ENCODE measurements at regions not wholly inside any gene's neighbourhood (a gene's known extent, or its start where the extent isn't known, plus 50 kb on each side); places are given as distances from the start of the nearest gene placed in this dataset.

DNA sequence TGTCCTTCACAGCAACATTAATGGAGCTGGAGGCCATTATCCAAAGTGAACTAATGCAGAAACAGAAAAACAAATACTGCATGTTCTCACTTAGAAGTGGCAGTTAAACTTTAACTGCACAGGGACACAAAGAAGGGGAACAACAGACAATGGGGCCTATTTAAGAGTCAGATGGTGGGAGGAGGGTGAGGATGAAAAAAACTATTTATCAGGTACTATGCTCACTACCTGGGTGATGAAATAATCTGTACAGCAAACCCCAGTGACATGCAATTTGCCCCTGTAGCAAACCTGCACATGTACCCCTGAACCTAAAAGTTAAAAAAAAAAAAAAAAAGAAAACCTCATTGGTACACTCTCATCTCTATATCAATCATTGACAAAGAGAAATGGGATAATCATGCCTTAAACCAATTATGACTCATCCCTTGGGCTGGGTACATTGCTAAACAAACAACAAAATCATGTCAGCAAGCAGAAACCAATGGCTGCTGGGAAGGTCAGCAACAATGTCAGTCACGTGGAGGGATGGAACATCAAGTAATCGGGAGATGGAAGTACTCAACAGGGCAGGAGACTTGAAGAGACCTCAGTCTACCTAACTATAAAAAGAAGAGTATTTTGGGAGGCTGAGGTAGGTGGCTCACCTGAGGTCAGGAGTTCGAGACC lies 479.2 kb downstream of the RMST start:
- no peak for ATAC-seq (replicated peaks)
- no peaks in the 10 kb centered on the region for H3K4me1 Mint-ChIP-seq

GRCh38 chr12:97943359-97943758 lies 480.8 kb downstream of the RMST start:
- H3K27me3 Mint-ChIP-seq, result peaks cover 4% of the 10 kb centered on the region
- peaks cover 7% of the 10 kb centered on the region for H3K9me3 Mint-ChIP-seq
- no peaks in the 10 kb centered on the region for H3K4me1 Mint-ChIP-seq
- no peak for ATAC-seq (replicated peaks)
- H3K27ac Mint-ChIP-seq, result no peak overlapping the region
- no peaks in the 10 kb centered on the region for H3K36me3 Mint-ChIP-seq (ENCODE audit: low read depth)
- no peak overlapping the region for H3K4me3 Mint-ChIP-seq

More for the DNA sequence above, 479.2 kb downstream of the RMST start:
- Mint-ChIP-seq H3K36me3 (ENCODE audit: low read depth) (no peaks in the 10 kb centered on the region), H3K4me3 (no peak overlapping the region), H3K27me3 (peaks cover 1% of the 10 kb centered on the region), H3K27ac (no peak overlapping the region), H3K9me3 (peaks cover 3% of the 10 kb centered on the region)

DNA sequence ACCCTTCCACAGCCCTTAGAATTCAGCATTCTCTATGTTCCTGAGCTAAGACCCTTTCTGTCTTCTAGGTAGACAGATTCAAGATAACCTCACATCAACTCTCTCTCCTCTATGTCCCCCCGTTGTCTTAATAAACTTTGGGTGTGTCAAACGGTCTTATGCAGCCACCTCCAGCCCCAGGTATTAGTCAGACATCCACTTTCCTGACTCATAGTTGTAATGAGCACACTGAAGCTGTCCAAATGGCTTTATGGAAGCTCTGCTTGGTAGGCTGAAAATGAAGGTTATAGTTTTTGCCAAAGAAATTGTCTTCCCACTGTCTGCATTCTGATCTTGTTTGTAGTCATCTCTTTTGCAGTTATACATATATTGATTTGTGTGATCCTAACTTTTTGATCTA lies 482.0 kb downstream of the RMST start:
- Mint-ChIP-seq H3K36me3 (ENCODE audit: low read depth) (no peaks in the 10 kb centered on the region), H3K4me3 (no peak overlapping the region), H3K4me1 (no peaks in the 10 kb centered on the region), H3K27me3 (peaks cover 9% of the 10 kb centered on the region), H3K27ac (no peak overlapping the region), H3K9me3 (peaks cover 11% of the 10 kb centered on the region)
- no peak for ATAC-seq (replicated peaks)

DNA sequence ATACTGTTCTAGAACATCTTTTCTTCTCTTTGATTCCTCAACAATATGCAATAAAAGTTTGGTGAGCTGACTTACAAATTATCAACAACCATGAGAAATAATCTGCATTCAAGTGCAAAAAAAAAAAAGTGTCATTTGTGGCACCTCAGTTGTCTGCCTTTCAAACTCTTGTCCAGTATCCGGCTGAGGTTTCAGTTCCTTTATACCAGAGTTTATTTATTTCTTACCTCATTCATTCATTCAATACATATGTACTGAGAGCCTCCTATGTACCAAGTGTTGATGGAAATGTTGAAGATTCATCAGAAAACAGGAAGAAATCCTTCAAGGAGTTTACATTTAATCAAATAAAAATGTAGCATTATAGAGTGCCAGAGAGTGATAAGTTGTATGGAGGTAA lies 484.1 kb downstream of the RMST start:
- ATAC-seq (replicated peaks), result no peak
- Mint-ChIP-seq H3K4me3 (no peak overlapping the region), H3K4me1 (no peaks in the 10 kb centered on the region), H3K27me3 (peaks cover 16% of the 10 kb centered on the region), H3K36me3 (ENCODE audit: low read depth) (no peaks in the 10 kb centered on the region), H3K9me3 (peaks cover 8% of the 10 kb centered on the region), H3K27ac (no peak overlapping the region)

DNA sequence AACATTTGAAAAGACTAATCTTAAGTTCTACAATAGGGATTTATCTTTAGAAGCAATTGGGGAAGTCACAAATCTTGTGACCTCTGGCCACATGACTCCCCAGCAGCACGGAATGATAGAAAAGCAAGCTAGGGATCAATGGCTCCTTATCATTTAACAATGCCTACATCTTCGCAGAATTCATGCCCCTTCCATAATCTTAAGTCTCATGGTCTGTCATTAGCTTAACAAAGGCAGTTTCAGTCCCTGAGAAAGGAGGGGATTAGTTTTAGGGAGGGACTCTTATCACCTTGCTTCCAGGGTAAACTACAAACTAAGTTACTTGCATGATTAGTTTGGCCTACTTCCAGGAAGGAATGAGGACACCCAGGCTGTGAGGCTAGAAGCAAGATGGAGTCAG lies 486.0 kb downstream of the RMST start:
- Mint-ChIP-seq H3K27me3 (peaks cover 16% of the 10 kb centered on the region), H3K4me3 (no peak overlapping the region), H3K9me3 (peaks cover 8% of the 10 kb centered on the region), H3K27ac (no peak overlapping the region), H3K4me1 (no peaks in the 10 kb centered on the region), H3K36me3 (ENCODE audit: low read depth) (no peaks in the 10 kb centered on the region)
- ATAC-seq (replicated peaks), result no peak

- Mint-ChIP-seq H3K4me3 (no peak overlapping the region), H3K36me3 (ENCODE audit: low read depth) (no peaks in the 10 kb centered on the region), H3K27ac (no peak overlapping the region), H3K9me3 (peaks cover 14% of the 10 kb centered on the region), H3K27me3 (peaks cover 21% of the 10 kb centered on the region), H3K4me1 (no peaks in the 10 kb centered on the region)
- no peak for ATAC-seq (replicated peaks)
These were observed 488.6 kb downstream of the RMST start for GRCh38 chr12:97951239-97951638.

- no peak for ATAC-seq (replicated peaks)
- Mint-ChIP-seq H3K9me3 (peaks cover 19% of the 10 kb centered on the region), H3K36me3 (ENCODE audit: low read depth) (no peaks in the 10 kb centered on the region), H3K27ac (no peak overlapping the region), H3K4me1 (no peaks in the 10 kb centered on the region), H3K27me3 (peaks cover 21% of the 10 kb centered on the region), H3K4me3 (no peak overlapping the region)
These were observed 489.1 kb downstream of the RMST start for GRCh38 chr12:97951717-97952116.

- Mint-ChIP-seq H3K27ac (no peak overlapping the region), H3K9me3 (peaks cover 12% of the 10 kb centered on the region), H3K27me3 (peaks cover 5% of the 10 kb centered on the region), H3K4me1 (no peaks in the 10 kb centered on the region), H3K4me3 (no peak overlapping the region), H3K36me3 (ENCODE audit: low read depth) (no peaks in the 10 kb centered on the region)
- ATAC-seq (replicated peaks), result no peak
These were observed 494.5 kb downstream of the RMST start for GRCh38 chr12:97957109-97957508.

GRCh38 chr12:97960225-97960624 lies 497.6 kb downstream of the RMST start:
- no peaks in the 10 kb centered on the region for H3K4me1 Mint-ChIP-seq
- ATAC-seq (replicated peaks), result no peak
- no peaks in the 10 kb centered on the region for H3K36me3 Mint-ChIP-seq (ENCODE audit: low read depth)
- no peak overlapping the region for H3K4me3 Mint-ChIP-seq
- no peak overlapping the region for H3K27ac Mint-ChIP-seq
- H3K27me3 Mint-ChIP-seq, result no peaks in the 10 kb centered on the region
- peaks cover 12% of the 10 kb centered on the region for H3K9me3 Mint-ChIP-seq

DNA sequence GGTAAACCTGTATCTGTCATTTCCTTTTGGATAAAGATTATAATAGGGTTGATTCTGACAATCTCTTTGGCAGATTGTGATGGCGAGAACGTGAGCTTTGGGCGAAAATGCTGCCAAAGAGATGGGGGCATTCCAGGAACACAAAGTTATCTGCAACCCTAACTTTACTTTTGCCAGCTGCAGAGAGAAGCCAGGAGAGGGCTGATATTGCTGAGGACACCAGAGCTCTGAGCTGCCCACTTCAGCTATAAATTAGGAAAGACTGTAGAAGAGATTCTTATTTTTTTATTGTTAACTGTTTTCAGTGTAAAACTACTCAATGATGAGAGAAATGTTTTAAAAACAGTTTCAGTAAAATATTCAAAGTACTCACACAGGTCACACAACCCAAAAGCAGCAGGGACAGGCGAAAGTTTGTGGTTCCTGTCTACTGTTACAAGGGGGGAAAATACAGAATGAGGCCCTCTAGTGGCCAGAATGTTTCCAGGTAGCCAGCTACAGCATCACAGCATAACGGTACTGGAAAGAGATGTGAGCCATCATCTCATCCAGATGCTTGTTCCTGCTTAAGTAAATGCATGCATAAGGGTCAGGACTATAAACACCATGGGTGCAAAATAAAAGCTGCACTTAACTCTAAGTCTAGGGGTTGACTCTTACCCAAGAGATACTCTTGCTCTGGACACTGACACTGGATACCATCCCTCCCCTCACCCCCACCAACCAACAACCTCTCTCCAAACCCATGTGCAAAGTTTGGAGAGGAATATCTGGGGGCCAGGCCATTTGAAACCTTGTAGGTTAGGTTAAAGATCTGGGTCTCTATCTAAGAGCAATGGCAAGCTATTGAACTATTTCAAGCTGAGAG lies 498.4 kb downstream of the RMST start:
- ATAC-seq (replicated peaks), result peak; percentile 46
- no peaks in the 10 kb centered on the region for H3K36me3 Mint-ChIP-seq (ENCODE audit: low read depth)
- no peak overlapping the region for H3K27ac Mint-ChIP-seq
- H3K4me1 Mint-ChIP-seq, result no peaks in the 10 kb centered on the region
- no peak overlapping the region for H3K4me3 Mint-ChIP-seq
- H3K27me3 Mint-ChIP-seq, result no peaks in the 10 kb centered on the region
- peaks cover 8% of the 10 kb centered on the region for H3K9me3 Mint-ChIP-seq

GRCh38 chr12:97967831-97968230 lies 505.2 kb downstream of the RMST start:
- H3K36me3 Mint-ChIP-seq (ENCODE audit: low read depth), result no peaks in the 10 kb centered on the region
- H3K9me3 Mint-ChIP-seq, result no peaks in the 10 kb centered on the region
- no peak for ATAC-seq (replicated peaks)
- no peak overlapping the region for H3K27ac Mint-ChIP-seq
- H3K4me3 Mint-ChIP-seq, result no peak overlapping the region
- H3K27me3 Mint-ChIP-seq, result peaks cover 3% of the 10 kb centered on the region
- H3K4me1 Mint-ChIP-seq, result no peaks in the 10 kb centered on the region

DNA sequence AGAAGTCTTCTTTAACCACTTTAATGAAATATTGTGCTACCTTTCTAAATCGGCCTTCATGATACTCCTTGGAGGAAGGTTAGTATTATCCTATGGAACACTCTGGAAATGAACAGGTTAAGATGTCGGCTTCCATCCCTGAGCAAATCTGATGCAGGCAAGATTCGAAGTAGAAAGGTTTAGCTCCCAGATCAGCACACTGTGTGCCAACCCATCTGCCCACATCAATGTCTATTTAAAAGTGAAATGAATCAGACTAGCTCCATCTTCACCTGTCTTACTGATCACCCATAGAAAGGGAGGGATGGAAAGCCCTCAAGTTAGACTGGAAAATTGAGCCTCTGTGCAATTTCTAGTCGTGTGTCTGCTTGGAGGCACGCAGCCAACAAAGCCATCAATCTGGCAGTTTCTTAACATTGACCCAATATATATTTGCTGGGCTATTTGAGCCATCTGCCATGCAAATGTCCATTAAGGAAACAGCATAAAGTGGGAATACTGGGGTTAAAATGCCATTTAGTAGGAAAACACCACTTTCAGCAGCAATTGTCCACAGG lies 506.1 kb downstream of the RMST start:
- no peak overlapping the region for H3K4me3 Mint-ChIP-seq
- H3K36me3 Mint-ChIP-seq (ENCODE audit: low read depth), result no peaks in the 10 kb centered on the region
- ATAC-seq (replicated peaks), result no peak
- H3K27me3 Mint-ChIP-seq, result peaks cover 3% of the 10 kb centered on the region
- no peaks in the 10 kb centered on the region for H3K4me1 Mint-ChIP-seq
- no peak overlapping the region for H3K27ac Mint-ChIP-seq
- H3K9me3 Mint-ChIP-seq, result no peaks in the 10 kb centered on the region

- no peaks in the 10 kb centered on the region for H3K9me3 Mint-ChIP-seq
- no peak overlapping the region for H3K4me3 Mint-ChIP-seq
- H3K4me1 Mint-ChIP-seq, result no peaks in the 10 kb centered on the region
- no peak overlapping the region for H3K27ac Mint-ChIP-seq
- no peak for ATAC-seq (replicated peaks)
- peaks cover 6% of the 10 kb centered on the region for H3K27me3 Mint-ChIP-seq
- H3K36me3 Mint-ChIP-seq (ENCODE audit: low read depth), result no peaks in the 10 kb centered on the region
These were observed 515.3 kb downstream of the RMST start for GRCh38 chr12:97977870-97978405.

DNA sequence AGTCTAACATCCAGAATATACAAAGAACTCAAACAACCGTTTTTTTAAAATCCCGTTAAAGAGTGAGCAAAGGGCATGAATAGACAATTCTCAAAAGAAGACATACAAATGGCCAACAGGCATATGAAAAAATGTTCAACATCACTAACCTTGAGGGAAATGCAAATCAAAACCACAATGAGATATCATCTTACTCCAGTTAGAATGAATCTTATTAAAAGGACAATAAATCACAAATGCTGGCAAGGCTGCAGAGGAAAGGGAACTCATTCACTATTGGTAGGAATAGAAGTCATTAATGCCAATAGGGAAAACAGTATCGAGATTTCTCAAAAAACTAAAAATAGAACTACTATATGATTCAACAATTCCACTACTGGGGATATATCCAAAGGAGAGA lies 520.1 kb downstream of the RMST start:
- Mint-ChIP-seq H3K27me3 (peaks cover 3% of the 10 kb centered on the region), H3K9me3 (no peaks in the 10 kb centered on the region), H3K27ac (no peak overlapping the region), H3K4me3 (no peak overlapping the region), H3K4me1 (no peaks in the 10 kb centered on the region), H3K36me3 (ENCODE audit: low read depth) (no peaks in the 10 kb centered on the region)
- no peak for ATAC-seq (replicated peaks)

DNA sequence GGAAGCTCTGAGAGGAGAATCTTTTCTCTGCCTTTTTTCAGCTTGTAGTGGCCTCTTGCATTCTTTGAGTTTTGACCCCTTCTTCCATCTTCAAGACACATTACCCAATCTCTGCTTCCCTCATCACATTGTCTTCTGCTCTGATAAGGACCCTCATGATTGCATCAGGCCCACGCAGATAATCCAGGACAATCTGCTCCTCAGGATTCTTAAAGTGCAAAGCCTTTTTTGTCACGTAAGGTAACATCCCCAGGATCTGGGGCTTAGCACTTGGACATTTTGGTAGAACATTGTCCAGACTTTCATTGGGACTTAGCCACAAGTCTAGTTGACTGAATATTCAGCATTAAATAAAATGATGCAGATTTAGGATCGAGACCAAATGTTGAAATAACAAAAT lies 521.2 kb downstream of the RMST start:
- Mint-ChIP-seq H3K36me3 (ENCODE audit: low read depth) (no peaks in the 10 kb centered on the region), H3K4me3 (no peak overlapping the region), H3K9me3 (no peaks in the 10 kb centered on the region), H3K27me3 (peaks cover 3% of the 10 kb centered on the region), H3K27ac (no peak overlapping the region), H3K4me1 (no peaks in the 10 kb centered on the region)
- ATAC-seq (replicated peaks), result no peak

Data from activated T-helper 17 cell treated with anti-CD3 and anti-CD28 coated beads, Interleukin-2, amount 50 U/mL, for 72 hours (primary cell).